GM18868 (cell line): ENCODE measurements at regions not wholly inside any gene's neighbourhood (a gene's known extent, or its start where the extent isn't known, plus 50 kb on each side); places are given as distances from the start of the nearest gene placed in this dataset.

Experiments used
- ATAC-seq: cut with Tn5 transposase; IDR thresholded peaks from one replicate; pipeline ENCODE4 v1.9.1; 2021; ENCODE audit warnings: mild to moderate bottlenecking, moderate library complexity; ENCODE audit not compliant: unreplicated experiment

- no peak for ATAC-seq
These were observed 325.7 kb upstream of the C11orf87 start for GRCh38 chr11:109096266-109096665.

GRCh38 chr11:109106151-109106906 lies 315.7 kb upstream of the C11orf87 start:
- ATAC-seq, result no peak

- ATAC-seq, result no peak
These were observed 312.8 kb upstream of the C11orf87 start for GRCh38 chr11:109109150-109109549.

- ATAC-seq, result no peak
These were observed 312.2 kb upstream of the C11orf87 start for GRCh38 chr11:109109571-109110315.

- ATAC-seq, result no peak
These were observed 309.7 kb upstream of the C11orf87 start for GRCh38 chr11:109112261-109112660.

- no peak for ATAC-seq
These were observed 309.1 kb upstream of the C11orf87 start for GRCh38 chr11:109112821-109113280.

GRCh38 chr11:109120341-109120740 lies 301.6 kb upstream of the C11orf87 start:
- no peak for ATAC-seq

GRCh38 chr11:109121173-109121932 lies 300.6 kb upstream of the C11orf87 start:
- ATAC-seq, result no peak

GRCh38 chr11:109123816-109124787 lies 297.9 kb upstream of the C11orf87 start:
- no peak for ATAC-seq

- no peak for ATAC-seq
These were observed 291.1 kb upstream of the C11orf87 start for GRCh38 chr11:109130910-109131309.

- peak; percentile 46 for ATAC-seq
These were observed 289.5 kb upstream of the C11orf87 start for GRCh38 chr11:109132539-109132938.

GRCh38 chr11:109133159-109133558 lies 288.8 kb upstream of the C11orf87 start:
- no peak for ATAC-seq

GRCh38 chr11:109135627-109136026 lies 286.4 kb upstream of the C11orf87 start:
- ATAC-seq, result no peak

- no peak for ATAC-seq
These were observed 283.8 kb upstream of the C11orf87 start for GRCh38 chr11:109138196-109138595.

- ATAC-seq, result no peak
These were observed 281.6 kb upstream of the C11orf87 start for GRCh38 chr11:109140426-109140825.

- ATAC-seq, result no peak
These were observed 281.0 kb upstream of the C11orf87 start for GRCh38 chr11:109140857-109141515.

GRCh38 chr11:109145287-109145686 lies 276.7 kb upstream of the C11orf87 start:
- no peak for ATAC-seq

GRCh38 chr11:109147726-109148125 lies 274.3 kb upstream of the C11orf87 start:
- no peak for ATAC-seq

- no peak for ATAC-seq
These were observed 273.3 kb upstream of the C11orf87 start for GRCh38 chr11:109148669-109149068.

- ATAC-seq, result no peak
These were observed 271.4 kb upstream of the C11orf87 start for GRCh38 chr11:109150581-109150980.
